Spinal cord (tissue), 9 donors: ENCODE measurements at regions not wholly inside any gene's neighbourhood (a gene's known extent, or its start where the extent isn't known, plus 50 kb on each side); places are given as distances from the start of the nearest gene placed in this dataset.

Source experiments
- DNase-seq, 6 donors: peaks; one replicate each; pipeline versions ENCODE4 v3.0.0 to v3.0.0-alpha.2; 2013 to 2015; ENCODE audit warnings: low spot score in 6 of 6, low read depth in 4 of 6
- H3K27ac ChIP-seq: one replicate; pipeline ENCODE4 v1.5.1; 2013; ENCODE audit warnings: low read depth, low read length, control low read depth
- H3K27me3 ChIP-seq: one replicate; pipeline ENCODE4 v1.6.1; 2013; ENCODE audit warnings: low read length; ENCODE audit not compliant: control insufficient read depth, insufficient read depth
- H3K36me3 ChIP-seq: one replicate; pipeline ENCODE4 v1.6.1; 2013; ENCODE audit warnings: low read length; ENCODE audit not compliant: control insufficient read depth, insufficient read depth
- H3K4me1 ChIP-seq: one replicate; pipeline ENCODE4 v1.6.1; 2013; ENCODE audit warnings: low read length; ENCODE audit not compliant: control insufficient read depth, insufficient read depth
- H3K4me3 ChIP-seq: one replicate; pipeline ENCODE4 v1.5.1; 2013; ENCODE audit warnings: low read depth, low read length, control low read depth
- H3K9me3 ChIP-seq: one replicate; pipeline ENCODE4 v1.6.1; 2013; ENCODE audit warnings: low read length; ENCODE audit not compliant: control insufficient read depth, insufficient read depth
- WGBS: methylation state at CpG from one replicate; pipeline ENCODE4 v1.1.5; 2013; ENCODE audit warnings: missing lambda C conversion rate; ENCODE audit not compliant: insufficient coverage; 5-methylcytosine and 5-hydroxymethylcytosine counted together
- donor health status: healthy.

GRCh38 chr1:177780096-177780700, 189.7 kb downstream of the SEC16B start:
- H3K27ac ChIP-seq = no peak overlapping the region
- H3K9me3 ChIP-seq = no peaks in the 10 kb centered on the region
- DNase-seq = peak in 5 of 6 donors; percentile 33 to 91 (median 44)
- no peaks in the 10 kb centered on the region for H3K36me3 ChIP-seq
- no peaks in the 10 kb centered on the region for H3K27me3 ChIP-seq
- no peak overlapping the region for H3K4me3 ChIP-seq
- H3K4me1 ChIP-seq = peaks cover 14% of the 10 kb centered on the region
- WGBS = 0% methylated on average over 1 of the region's 5 CpGs

DNA sequence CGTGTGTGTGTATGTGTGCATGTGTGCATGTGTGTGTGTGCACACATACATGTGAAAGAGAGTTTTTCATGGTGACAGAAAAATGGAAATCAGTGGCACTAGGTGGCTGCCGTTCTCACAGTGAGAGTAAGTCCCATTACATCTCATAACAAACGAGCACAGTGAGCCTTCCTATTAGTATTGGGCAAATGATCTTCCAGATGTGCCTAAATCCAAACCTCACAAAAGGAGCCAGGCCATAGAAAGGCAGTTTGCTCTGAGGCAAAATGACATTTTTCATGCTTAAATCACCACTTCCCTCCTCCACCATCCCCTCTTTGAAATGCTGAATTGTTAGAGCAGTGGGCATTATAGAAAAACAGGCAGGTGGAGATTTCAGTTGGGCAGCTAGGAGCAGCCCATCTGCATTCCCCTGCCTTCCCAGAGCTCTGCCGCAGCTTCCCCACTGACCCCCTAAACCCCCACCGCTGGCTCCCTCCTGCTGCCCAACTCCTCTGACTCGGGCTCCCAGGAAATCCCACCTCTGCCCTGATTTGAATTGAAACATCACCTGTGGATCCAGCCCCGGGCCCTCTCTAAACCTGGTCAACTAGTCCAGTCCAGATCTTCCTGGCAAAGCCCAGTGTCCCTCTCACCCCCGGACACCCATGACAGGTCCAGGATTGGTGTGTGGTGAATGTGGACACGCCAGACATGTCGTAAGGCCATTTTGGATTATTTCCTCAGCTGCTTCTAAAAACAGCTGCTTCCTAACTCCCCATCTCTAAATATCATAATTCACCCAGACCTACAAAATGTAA, 190.5 kb downstream of the SEC16B start:
- peaks cover 8% of the 10 kb centered on the region for H3K4me1 ChIP-seq
- H3K27ac ChIP-seq = no peak overlapping the region
- WGBS = 23% methylated on average over 4 of the region's 10 CpGs
- no peaks in the 10 kb centered on the region for H3K36me3 ChIP-seq
- no peaks in the 10 kb centered on the region for H3K27me3 ChIP-seq
- no peaks in the 10 kb centered on the region for H3K9me3 ChIP-seq
- peak in 2 of 6 donors; percentile 23 to 71 for DNase-seq
- H3K4me3 ChIP-seq = no peak overlapping the region

DNA sequence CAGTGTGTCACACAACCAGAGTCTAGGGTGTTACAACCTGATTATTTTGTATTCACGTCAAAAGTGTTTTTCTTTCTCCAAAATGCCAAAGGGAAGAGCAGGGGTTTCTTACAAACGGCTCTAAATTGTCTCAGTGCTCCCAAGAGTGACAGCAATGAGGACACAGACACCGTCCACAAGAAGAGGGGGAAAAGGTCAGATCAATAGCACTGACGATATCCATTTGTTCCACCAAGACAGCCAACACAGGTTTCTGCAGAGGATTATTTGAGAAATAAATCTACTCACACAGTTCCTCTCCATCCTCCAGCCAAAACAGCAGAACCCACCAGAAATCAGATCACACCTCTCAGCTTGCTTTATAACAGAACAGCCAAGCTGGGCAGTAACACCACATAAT, 193.9 kb downstream of the SEC16B start:
- Histone ChIP-seq H3K4me1 (peaks cover 8% of the 10 kb centered on the region), H3K27ac (no peak overlapping the region)
- WGBS = 72% methylated on average over 3 of the region's 4 CpGs

GRCh38 chr1:177772386-177772960, 197.4 kb downstream of the SEC16B start:
- Histone ChIP-seq H3K27ac (no peak overlapping the region), H3K4me3 (no peak overlapping the region), H3K4me1 (peaks cover 3% of the 10 kb centered on the region), H3K9me3 (peaks cover 3% of the 10 kb centered on the region), H3K27me3 (no peaks in the 10 kb centered on the region), H3K36me3 (no peaks in the 10 kb centered on the region)
- no CpG with 5 or more reads among the region's 3 CpGs for WGBS
- DNase-seq = no peak

More for the DNA sequence above, 193.9 kb downstream of the SEC16B start:
- H3K9me3 ChIP-seq = peaks cover 3% of the 10 kb centered on the region
- H3K27me3 ChIP-seq = no peaks in the 10 kb centered on the region
- H3K4me3 ChIP-seq = no peak overlapping the region
- no peak for DNase-seq
- no peaks in the 10 kb centered on the region for H3K36me3 ChIP-seq

DNA sequence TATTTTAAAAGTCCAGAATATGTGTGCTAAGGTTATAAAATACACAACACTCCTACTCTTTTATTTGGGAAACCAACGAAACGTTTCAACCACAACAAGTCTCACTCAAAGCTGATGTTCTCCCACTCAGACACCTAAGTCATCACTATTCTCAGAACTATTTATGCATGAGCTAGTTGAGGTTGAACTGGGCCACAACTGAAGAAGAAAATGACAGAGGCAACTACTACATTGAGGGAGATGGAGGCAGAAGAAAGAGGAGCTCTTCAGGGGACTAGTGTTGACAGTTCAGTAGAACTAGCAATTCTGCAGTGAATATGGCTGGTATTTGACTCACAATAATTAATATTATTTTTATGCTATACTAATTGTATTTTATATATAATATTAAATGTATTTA, 198.2 kb downstream of the SEC16B start:
- no peak for DNase-seq
- Histone ChIP-seq H3K4me3 (no peak overlapping the region), H3K27ac (no peak overlapping the region), H3K9me3 (peaks cover 3% of the 10 kb centered on the region), H3K27me3 (no peaks in the 10 kb centered on the region), H3K36me3 (no peaks in the 10 kb centered on the region), H3K4me1 (peaks cover 3% of the 10 kb centered on the region)
- no CpG with 5 or more reads among the region's 2 CpGs for WGBS

DNA sequence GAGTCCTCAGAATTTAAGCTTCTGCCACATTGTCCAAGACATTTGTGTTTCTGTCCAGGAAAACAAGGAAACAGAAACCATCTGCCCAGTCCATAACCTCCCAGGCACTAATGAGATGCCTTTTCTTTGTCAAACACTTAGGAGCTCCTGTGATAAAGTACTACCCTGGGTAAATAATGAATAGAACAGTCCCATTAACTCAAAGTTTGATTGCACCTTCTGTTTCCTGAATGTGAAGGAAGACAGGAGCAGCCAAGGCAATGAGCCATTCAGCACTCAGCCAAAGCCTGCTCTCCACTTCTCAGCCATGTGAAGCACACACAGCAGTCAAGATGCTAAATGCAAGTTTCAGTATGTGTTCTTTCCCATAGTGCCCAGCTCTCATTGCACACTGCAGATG, 199.8 kb downstream of the SEC16B start:
- Histone ChIP-seq H3K9me3 (peaks cover 3% of the 10 kb centered on the region), H3K27me3 (no peaks in the 10 kb centered on the region), H3K36me3 (no peaks in the 10 kb centered on the region), H3K27ac (no peak overlapping the region), H3K4me3 (no peak overlapping the region), H3K4me1 (peaks cover 3% of the 10 kb centered on the region)
- peak in 2 of 6 donors; percentile 24 to 78 for DNase-seq

DNA sequence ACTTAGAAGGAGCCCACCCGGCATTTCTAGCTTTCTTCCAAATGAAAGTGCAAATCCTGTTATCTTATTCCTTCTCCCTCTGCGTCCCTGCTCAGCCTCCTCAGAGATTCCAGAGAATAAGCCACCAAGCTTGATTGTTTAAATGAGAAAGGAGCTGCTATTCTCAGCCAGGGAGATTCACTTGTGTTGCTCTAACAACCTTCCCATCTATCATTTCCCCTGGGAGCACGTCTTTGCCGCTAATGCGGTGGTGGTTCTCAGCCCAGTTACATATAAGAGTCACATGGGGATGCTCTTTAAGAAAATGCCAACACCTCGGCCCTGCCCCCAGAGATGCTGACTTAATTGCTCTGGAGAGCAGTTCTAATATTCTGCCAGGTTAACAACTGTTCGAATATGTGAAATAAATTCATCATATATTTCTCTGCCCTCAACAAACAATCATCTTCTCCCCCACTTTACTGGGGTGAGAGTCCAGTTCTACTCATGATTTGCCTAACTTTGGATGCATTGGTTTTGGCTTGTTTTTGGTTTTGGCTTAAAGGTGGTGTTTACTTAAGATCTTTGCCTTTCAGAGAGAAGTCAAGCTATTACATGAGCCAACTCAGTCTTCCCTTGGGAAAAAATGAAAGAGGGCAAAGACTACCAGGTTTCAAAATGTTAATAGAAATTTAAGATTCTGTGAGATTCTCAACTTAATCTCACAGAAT, 213.9 kb downstream of the SEC16B start:
- 50% methylated on average over 1 of the region's 7 CpGs for WGBS
- Histone ChIP-seq H3K36me3 (no peaks in the 10 kb centered on the region), H3K27me3 (no peaks in the 10 kb centered on the region), H3K4me3 (no peak overlapping the region), H3K27ac (no peak overlapping the region), H3K9me3 (no peaks in the 10 kb centered on the region), H3K4me1 (peaks cover 3% of the 10 kb centered on the region)
- peak in 1 of 6 donors; percentile 45 for DNase-seq

GRCh38 chr1:177754603-177755002, 215.3 kb downstream of the SEC16B start:
- Histone ChIP-seq H3K27me3 (no peaks in the 10 kb centered on the region), H3K36me3 (no peaks in the 10 kb centered on the region), H3K4me3 (no peak overlapping the region), H3K4me1 (peaks cover 3% of the 10 kb centered on the region), H3K9me3 (no peaks in the 10 kb centered on the region), H3K27ac (no peak overlapping the region)
- 0% methylated on average over 1 of the region's 2 CpGs for WGBS
- DNase-seq = no peak

DNA sequence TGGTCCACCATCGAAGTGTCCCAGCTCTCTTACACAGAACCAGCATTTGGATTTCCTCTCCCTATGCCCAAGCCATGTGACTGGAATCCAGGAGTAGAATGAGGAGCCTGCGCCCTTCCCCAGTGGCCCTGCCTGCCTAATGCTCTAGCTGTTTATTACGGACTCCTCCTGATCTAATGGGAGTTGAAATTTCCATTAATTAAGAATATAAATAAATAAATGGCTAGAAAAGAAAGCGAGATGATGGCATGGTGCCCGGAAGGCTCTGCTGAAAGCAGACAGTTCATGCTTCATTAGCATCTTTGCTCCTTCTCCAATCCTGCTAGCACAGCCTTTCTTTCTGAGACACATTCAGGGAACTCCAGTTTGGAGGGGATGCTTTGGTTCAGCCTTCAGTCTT, 216.2 kb downstream of the SEC16B start:
- H3K27me3 ChIP-seq = no peaks in the 10 kb centered on the region
- DNase-seq = peak in 5 of 6 donors; percentile 33 to 92 (median 45)
- H3K4me1 ChIP-seq = peaks cover 3% of the 10 kb centered on the region
- no peak overlapping the region for H3K4me3 ChIP-seq
- H3K9me3 ChIP-seq = no peaks in the 10 kb centered on the region
- no peak overlapping the region for H3K27ac ChIP-seq
- WGBS = no CpG with 5 or more reads among the region's 5 CpGs
- no peaks in the 10 kb centered on the region for H3K36me3 ChIP-seq
